MCF 10A (cell line): ENCODE measurements at regions not wholly inside any gene's neighbourhood (a gene's known extent, or its start where the extent isn't known, plus 50 kb on each side); places are given as distances from the start of the nearest gene placed in this dataset.

Experiments used
- BruUV-seq: library from RNA; stranded (reverse); fragments of 400-500 nt; replicated peaks from 2 replicates; lab custom pipeline; 2021; lab: Mats Ljungman, UMichigan
- CTCF ChIA-PET: fragments of 300-600 bp; sonication (Branson Sonifier 250); formaldehyde crosslinking; extraction: SDS; loops from one replicate; lab custom pipeline; 2021; ENCODE audit warnings: antibody characterized with exemption, inconsistent platforms; lab: Yijun Ruan, JAX
- POLR2A ChIA-PET: fragments of 300-600, 350-650 bp; sonication (Branson Sonifier 250); formaldehyde crosslinking; extraction: SDS; loops from one replicate; lab custom pipeline; 2020; ENCODE audit warnings: antibody characterized with exemption, inconsistent platforms; lab: Yijun Ruan, JAX
- DNase-seq: peaks from one replicate; pipeline ENCODE4 v3.0.0-alpha.2; 2018; ENCODE audit not compliant: unreplicated experiment
- H3K27ac Mint-ChIP-seq: one replicate; pipeline ENCODE4 v1.8.0; 2022; ENCODE audit warnings: mild to moderate bottlenecking, low read depth, mixed read lengths; ENCODE audit not compliant: unreplicated experiment
- H3K27me3 Mint-ChIP-seq: one replicate; pipeline ENCODE4 v1.8.0; 2022; ENCODE audit warnings: mixed read lengths; ENCODE audit not compliant: insufficient read depth, unreplicated experiment
- H3K36me3 Mint-ChIP-seq: one replicate; pipeline ENCODE4 v1.8.0; 2022; ENCODE audit warnings: mild to moderate bottlenecking, moderate library complexity, mixed read lengths; ENCODE audit not compliant: insufficient read depth, unreplicated experiment
- H3K4me1 Mint-ChIP-seq: one replicate; pipeline ENCODE4 v1.8.0; 2022; ENCODE audit warnings: mixed read lengths; ENCODE audit not compliant: insufficient read depth, unreplicated experiment
- H3K4me3 Mint-ChIP-seq: one replicate; pipeline ENCODE4 v1.8.0; 2022; ENCODE audit warnings: mild to moderate bottlenecking, moderate library complexity, mixed read lengths; ENCODE audit not compliant: unreplicated experiment
- H3K9me3 Mint-ChIP-seq: one replicate; pipeline ENCODE4 v1.8.0; 2022; ENCODE audit warnings: mixed read lengths; ENCODE audit not compliant: unreplicated experiment
- CTCF ChIP-seq: fragments of 200-600 bp; IDR thresholded peaks from one replicate; pipeline ENCODE4 v1.8.0; 2022; ENCODE audit warnings: antibody characterized with exemption, mild to moderate bottlenecking; ENCODE audit not compliant: unreplicated experiment
- intact Hi-C: fragments of 100-400 bp; cut with micrococcal nuclease; formaldehyde crosslinking; loops from 2 replicates; pipeline ENCODE4 v1.14.1; 2022

GRCh38 chr4:71163317-71163716, 169.9 kb downstream of the DCK start:
- intact Hi-C loops = no loop called here
- CTCF ChIA-PET = interaction anchor here (0.6 kb wide), 1 partner anchor 137 kb away, joined by 3 read pairs; no protein-coding TSS in a partner anchor
- no peaks in the 10 kb centered on the region for H3K9me3 Mint-ChIP-seq
- POLR2A ChIA-PET = no interaction called here
- no peaks in the 10 kb centered on the region for H3K27me3 Mint-ChIP-seq
- no peak for TF ChIP-seq CTCF
- H3K4me3 Mint-ChIP-seq = no peak overlapping the region
- no peak for DNase-seq
- H3K4me1 Mint-ChIP-seq = no peaks in the 10 kb centered on the region
- no peaks in the 10 kb centered on the region for H3K36me3 Mint-ChIP-seq
- no TSS peak for BruUV-seq
- no peak overlapping the region for H3K27ac Mint-ChIP-seq

DNA sequence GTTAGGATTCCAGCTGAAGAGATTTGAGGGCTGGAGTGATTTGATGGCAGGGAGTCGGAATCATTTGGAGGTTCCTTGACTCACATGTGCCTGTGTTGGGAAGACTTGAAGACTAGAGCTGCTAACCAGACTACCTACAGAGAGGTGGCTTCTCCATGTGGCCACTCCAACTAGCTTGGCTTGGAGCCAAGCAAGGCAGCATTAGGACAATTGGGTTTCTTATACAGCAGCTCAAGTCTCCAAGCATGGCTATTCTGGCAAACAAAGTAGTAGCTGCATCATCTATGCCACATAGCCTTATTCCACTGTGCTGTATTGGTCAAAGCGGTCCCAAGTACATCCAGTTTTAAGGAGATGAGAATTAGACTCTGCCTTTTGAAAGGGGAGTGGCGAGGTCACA, 171.7 kb upstream of the SLC4A4 start:
- CTCF ChIA-PET = interaction anchor here (0.6 kb wide), 1 partner anchor 1219 kb away, joined by 3 read pairs; no protein-coding TSS in a partner anchor
- H3K27me3 Mint-ChIP-seq = no peaks in the 10 kb centered on the region
- no TSS peak for BruUV-seq

DNA sequence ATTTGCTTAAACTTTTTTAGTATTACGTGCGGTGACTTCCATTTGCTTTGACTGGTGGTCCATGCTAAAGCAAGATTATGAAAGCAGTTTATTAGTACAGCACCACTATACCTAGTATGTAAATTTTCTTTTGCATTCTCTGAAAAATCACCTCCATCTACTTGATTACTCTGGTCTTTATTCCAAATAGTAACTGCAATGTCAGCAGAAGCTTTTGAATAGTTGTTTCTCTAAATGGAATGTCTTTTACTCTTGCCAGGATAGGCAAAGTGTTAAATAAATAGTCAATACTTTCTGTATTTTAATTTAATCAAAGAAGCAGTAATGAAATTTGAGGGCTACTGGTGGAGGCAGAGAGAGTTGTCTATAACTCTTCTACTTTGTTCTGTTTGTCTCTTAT, 167.2 kb upstream of the SLC4A4 start:
- POLR2A ChIA-PET = no interaction called here
- Mint-ChIP-seq H3K36me3 (no peaks in the 10 kb centered on the region), H3K4me1 (no peaks in the 10 kb centered on the region), H3K27ac (no peak overlapping the region), H3K9me3 (no peaks in the 10 kb centered on the region), H3K27me3 (no peaks in the 10 kb centered on the region), H3K4me3 (no peak overlapping the region)
- BruUV-seq = no TSS peak
- no peak for TF ChIP-seq CTCF
- DNase-seq = no peak
- CTCF ChIA-PET = interaction anchor here (0.6 to 0.7 kb wide), 3 partner anchors 13 to 359 kb away, joined by 3 to 6 read pairs (median 3); no protein-coding TSS in a partner anchor
- intact Hi-C loops = no loop called here

More for the DNA sequence above, 171.7 kb upstream of the SLC4A4 start:
- intact Hi-C loops = no loop called here
- TF ChIP-seq CTCF = no peak
- no peak overlapping the region for H3K27ac Mint-ChIP-seq
- no peak for DNase-seq
- H3K36me3 Mint-ChIP-seq = no peaks in the 10 kb centered on the region
- no peak overlapping the region for H3K4me3 Mint-ChIP-seq
- H3K4me1 Mint-ChIP-seq = no peaks in the 10 kb centered on the region
- no peaks in the 10 kb centered on the region for H3K9me3 Mint-ChIP-seq
- POLR2A ChIA-PET = no interaction called here

DNA sequence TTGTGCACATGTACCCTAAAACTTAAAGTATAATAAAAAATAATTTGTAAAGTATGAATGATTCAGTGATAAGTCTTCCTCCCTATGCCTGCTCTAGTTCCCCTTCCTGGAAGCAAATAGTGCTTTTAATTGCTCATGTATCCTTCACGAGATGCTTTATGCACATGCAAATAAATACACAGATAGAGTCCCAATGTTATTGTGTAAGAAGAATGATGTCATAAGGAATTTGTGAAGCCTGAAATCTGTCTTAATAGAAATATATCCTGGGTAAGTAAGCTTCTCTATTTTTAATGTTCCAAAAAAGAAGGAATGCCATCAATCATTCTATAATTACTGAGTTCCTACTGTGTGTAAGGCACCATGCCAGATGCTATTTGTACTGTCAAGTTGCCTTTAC, 157.5 kb upstream of the SLC4A4 start:
- intact Hi-C loops = loop anchor here (10.0 kb wide), 1 partner anchor 527 kb away; no protein-coding TSS in a partner anchor
- ChIA-PET POLR2A (no interaction called here), CTCF (interaction anchor here (0.6 to 1.0 kb wide), 3 partner anchors 8 to 816 kb away, joined by 3 to 5 read pairs (median 3); no protein-coding TSS in a partner anchor)
- Mint-ChIP-seq H3K9me3 (no peaks in the 10 kb centered on the region), H3K27ac (no peak overlapping the region), H3K36me3 (no peaks in the 10 kb centered on the region), H3K27me3 (peaks cover 8% of the 10 kb centered on the region), H3K4me1 (no peaks in the 10 kb centered on the region), H3K4me3 (no peak overlapping the region)
- no TSS peak for BruUV-seq
- TF ChIP-seq CTCF = no peak
- no peak for DNase-seq
